Epithelial cell of esophagus (primary cell): ENCODE measurements at regions not wholly inside any gene's neighbourhood (a gene's known extent, or its start where the extent isn't known, plus 50 kb on each side); places are given as distances from the start of the nearest gene placed in this dataset.
A peak's percentile ranks its signal among the peaks of the same experiment; 100 is the strongest.

Experiments
- DNase-seq: peaks from one replicate; pipeline ENCODE4 v3.0.0; 2010; ENCODE audit warnings: low read depth
- H3K4me3 ChIP-seq: 2 replicates; pipeline ENCODE4 v1.5.1; 2011; ENCODE audit warnings: mild to moderate bottlenecking, low read length, control low read depth
- CTCF ChIP-seq: IDR thresholded peaks from 2 replicates; pipeline ENCODE4 v1.5.1; 2011; ENCODE audit warnings: low read depth, mild to moderate bottlenecking, low read length, control low read depth, inconsistent platforms; ENCODE audit not compliant: insufficient read depth; ENCODE audit errors: missing control alignments

DNA sequence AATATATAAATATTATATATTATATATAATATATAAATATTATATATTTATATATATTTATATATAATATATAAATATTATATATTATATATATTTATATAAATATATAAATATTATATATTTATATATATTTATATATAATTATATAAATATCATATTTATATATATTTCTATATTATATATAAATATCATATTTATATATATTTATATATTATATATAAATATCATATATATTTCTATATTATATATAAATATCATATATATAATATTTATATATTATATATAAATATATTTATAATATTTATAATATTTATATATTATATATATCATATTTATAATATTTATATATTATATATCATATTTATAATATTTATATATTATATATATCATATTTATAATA, 321.4 kb downstream of the CDH2 start:
- no peak for TF ChIP-seq CTCF
- no peak overlapping the region for H3K4me3 ChIP-seq
- no peak for DNase-seq

DNA sequence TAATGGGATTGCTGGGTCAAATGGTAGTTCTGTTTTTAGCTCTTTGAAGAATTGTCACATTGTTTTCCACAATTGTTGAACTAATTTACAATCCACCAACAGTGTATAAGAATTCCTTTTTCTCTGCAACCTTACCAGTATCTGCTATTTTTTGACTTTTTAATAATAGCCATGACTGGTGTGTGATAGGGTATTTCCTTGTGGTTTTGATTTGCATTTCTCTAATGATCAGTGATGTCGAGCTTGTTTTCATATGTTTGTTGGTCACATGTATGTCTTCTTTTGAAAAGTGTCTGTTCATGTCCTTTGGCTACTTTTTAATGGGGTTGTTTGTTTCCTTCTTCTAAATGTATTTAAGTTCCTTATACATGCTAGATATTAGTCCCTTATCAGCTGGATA, 322.3 kb downstream of the CDH2 start:
- no peak for DNase-seq

GRCh38 chr18:27848336-27848735, 328.6 kb downstream of the CDH2 start:
- no peak for DNase-seq
- no peak for TF ChIP-seq CTCF

More for the DNA sequence above, 322.3 kb downstream of the CDH2 start:
- TF ChIP-seq CTCF, result no peak
- H3K4me3 ChIP-seq, result no peak overlapping the region

GRCh38 chr18:27847412-27847811, 329.5 kb downstream of the CDH2 start:
- TF ChIP-seq CTCF, result no peak
- no peak for DNase-seq
- H3K4me3 ChIP-seq, result no peak overlapping the region

More at GRCh38 chr18:27848336-27848735, 328.6 kb downstream of the CDH2 start:
- H3K4me3 ChIP-seq, result no peak overlapping the region

- no peak for DNase-seq
- no peak overlapping the region for H3K4me3 ChIP-seq
- no peak for TF ChIP-seq CTCF
These were observed 331.0 kb downstream of the CDH2 start for GRCh38 chr18:27845897-27846296.

DNA sequence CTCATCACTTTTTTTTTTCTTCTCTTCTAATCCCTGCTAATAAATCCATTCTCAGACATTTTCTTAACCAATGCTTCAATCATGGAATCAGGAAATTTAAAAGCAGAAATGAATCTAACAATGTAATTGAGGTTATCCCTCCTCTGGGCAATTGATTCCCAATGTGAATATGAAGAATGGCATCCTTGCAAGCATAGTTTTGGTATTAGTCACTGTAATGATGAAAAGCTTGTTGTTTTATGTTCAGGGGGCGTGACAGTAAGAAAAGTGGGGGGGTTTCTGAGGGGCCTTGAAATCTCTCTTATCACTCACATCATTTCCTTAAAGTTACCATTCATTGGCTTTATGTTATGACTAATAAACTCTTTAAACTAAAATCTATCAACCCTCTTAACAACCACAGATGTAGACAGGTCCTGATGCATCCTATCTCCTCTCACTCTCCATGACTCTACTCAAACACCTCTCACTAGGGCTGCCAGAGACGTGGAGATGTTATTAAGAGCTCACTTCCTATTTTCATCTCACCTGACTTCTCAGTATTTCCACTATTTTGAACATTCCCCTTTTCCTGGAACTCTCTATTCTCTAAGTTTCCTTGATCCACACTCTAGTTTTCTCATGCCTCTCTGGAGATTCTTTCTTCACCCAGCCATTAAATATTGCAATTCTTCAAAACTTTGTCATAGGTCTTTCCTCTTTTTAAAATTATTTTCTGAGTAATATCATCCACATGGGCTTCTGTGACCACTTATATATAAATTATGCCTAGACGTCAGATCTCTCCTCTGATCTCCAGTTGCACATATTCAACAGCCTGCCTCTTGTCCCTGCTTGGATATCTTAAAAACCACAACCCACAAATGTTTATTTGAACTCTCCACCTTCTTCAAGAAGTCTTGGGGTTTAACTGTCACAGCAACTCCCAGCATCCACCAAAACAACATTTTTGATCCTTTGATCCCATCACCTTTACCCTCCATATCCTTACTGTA, 332.9 kb downstream of the CDH2 start:
- peak; percentile 46 for DNase-seq
- H3K4me3 ChIP-seq, result no peak overlapping the region
- TF ChIP-seq CTCF, result no peak
